ENCODE measurements at regions not wholly inside any gene's neighbourhood (a gene's known extent, or its start where the extent isn't known, plus 50 kb on each side); places are given as distances from the start of the nearest gene placed in this dataset.

- H3K27ac ChIP-seq (ENCODE audit: extremely low read length, insufficient read depth, low read length), result no peak overlapping the region
- no peaks in the 10 kb centered on the region for H3K9me3 ChIP-seq (ENCODE audit: low read length)
- H3K36me3 ChIP-seq (replicated peaks in 1 of 2; ENCODE audit: control insufficient read depth in 1 of 2, insufficient read depth in 2 of 2, low read length in 2 of 2), result no peaks in the 10 kb centered on the region
- intact Hi-C loops (cut with micrococcal nuclease; ENCODE audit: unreplicated experiment), result no loop called here
- no peak overlapping the region for H3K9ac ChIP-seq (ENCODE audit: insufficient read depth, low read depth, low read length)
- no peak overlapping the region for H3K4me3 ChIP-seq (replicated peaks in 1 of 3; ENCODE audit: insufficient read depth in 1 of 3, low read depth in 2 of 3, low read length in 3 of 3)
- no TSS peak for BruUV-seq (replicated peaks)
- H4K20me1 ChIP-seq (ENCODE audit: insufficient read depth, low read length), result no peaks in the 10 kb centered on the region
- no peak for FAIRE-seq
- no peak for ATAC-seq
- H3K4me1 ChIP-seq (ENCODE audit: insufficient read depth, low read length), result no peaks in the 10 kb centered on the region; the same call in 1 of the 2 replicates
- peak; percentile 20; the same call in 1 of the 2 replicates for TF ChIP-seq CTCF (CRISPR knock-in tag; IDR thresholded peaks at IDR 0.05)
- 0 out of 2 replicates have a peak, but pooled peaks have one; percentile 15 for TF ChIP-seq STAG1 (CRISPR knock-in tag; IDR thresholded peaks at IDR 0.05)
- TF ChIP-seq CREB1 (IDR thresholded peaks at IDR 0.05), result no peak
- TF ChIP-seq CREB1 (CRISPR knock-in tag; IDR thresholded peaks at IDR 0.05), result no peak
- ChIA-PET POLR2A (no interaction called here), CTCF (ENCODE audit: low intra/inter-chr PET ratio, low total read pairs) (no interaction called here)
- no peak overlapping the region for H3K4me2 ChIP-seq (ENCODE audit: low read depth, low read length)
- H3K79me2 ChIP-seq (ENCODE audit: insufficient read depth, low read length), result no peaks in the 10 kb centered on the region
- H2AFZ ChIP-seq (ENCODE audit: low read length), result no peak overlapping the region
- H3K27me3 ChIP-seq (ENCODE audit: control insufficient read depth in 1 of 2, insufficient read depth in 2 of 2, low read length in 2 of 2), result no peaks in the 10 kb centered on the region
- in situ Hi-C loops (cut with HindIII; ENCODE audit: extremely low pct_ligation_motif_present, low pct_unique_long_range_greater_than_20kb), result no loop called here
- 39% methylated on average over 5 of the region's 5 CpGs for WGBS (ENCODE audit: low lambda C conversion rate)
- DNase-seq (ENCODE audit: low spot score), result no peak
Measured at GRCh38 chr18:70998490-70998889, 709.6 kb downstream of the SOCS6 start.

GRCh38 chr18:70994116-70994515 lies 705.3 kb downstream of the SOCS6 start:
- no peaks in the 10 kb centered on the region for H3K36me3 ChIP-seq (replicated peaks in 1 of 2; ENCODE audit: control insufficient read depth in 1 of 2, insufficient read depth in 2 of 2, low read length in 2 of 2)
- DNase-seq (ENCODE audit: low spot score) (no peak), ATAC-seq (no peak), FAIRE-seq (no peak)
- no peaks in the 10 kb centered on the region for H3K9me3 ChIP-seq (ENCODE audit: low read length)
- H3K27ac ChIP-seq (ENCODE audit: extremely low read length, insufficient read depth, low read length), result no peak overlapping the region
- no peaks in the 10 kb centered on the region for H3K79me2 ChIP-seq (ENCODE audit: insufficient read depth, low read length)
- in situ Hi-C loops (cut with HindIII; ENCODE audit: extremely low pct_ligation_motif_present, low pct_unique_long_range_greater_than_20kb) (no loop called here), intact Hi-C loops (cut with micrococcal nuclease; ENCODE audit: unreplicated experiment) (no loop called here)
- H4K20me1 ChIP-seq (ENCODE audit: insufficient read depth, low read length), result no peaks in the 10 kb centered on the region
- no peak overlapping the region for H3K4me2 ChIP-seq (ENCODE audit: low read depth, low read length)
- H3K4me3 ChIP-seq (replicated peaks in 1 of 3; ENCODE audit: insufficient read depth in 1 of 3, low read depth in 2 of 3, low read length in 3 of 3), result no peak overlapping the region
- WGBS (ENCODE audit: low lambda C conversion rate), result 0% methylated on average over 3 of the region's 3 CpGs
- no peak overlapping the region for H2AFZ ChIP-seq (ENCODE audit: low read length)
- ChIA-PET POLR2A (no interaction called here), CTCF (ENCODE audit: low intra/inter-chr PET ratio, low total read pairs) (no interaction called here)
- H3K9ac ChIP-seq (ENCODE audit: insufficient read depth, low read depth, low read length), result no peak overlapping the region
- no TSS peak for BruUV-seq (replicated peaks)
- no peaks in the 10 kb centered on the region for H3K27me3 ChIP-seq (ENCODE audit: control insufficient read depth in 1 of 2, insufficient read depth in 2 of 2, low read length in 2 of 2)
- no peaks in the 10 kb centered on the region; the same call in 1 of the 2 replicates for H3K4me1 ChIP-seq (ENCODE audit: insufficient read depth, low read length)
- TF ChIP-seq FOSL2 (CRISPR knock-in tag; IDR thresholded peaks at IDR 0.05) (no peak), REXO4 (CRISPR knock-in tag; IDR thresholded peaks at IDR 0.05; ENCODE audit: borderline replicate concordance) (no peak), SNAI1 (CRISPR knock-in tag; IDR thresholded peaks at IDR 0.05; ENCODE audit: borderline replicate concordance) (no peak), JUNB (CRISPR knock-in tag; IDR thresholded peaks at IDR 0.05; ENCODE audit: borderline replicate concordance) (no peak), FOXJ3 (CRISPR knock-in tag; IDR thresholded peaks at IDR 0.05; ENCODE audit: borderline replicate concordance) (no peak), ZNF607 (CRISPR knock-in tag; IDR thresholded peaks at IDR 0.05; ENCODE audit: borderline replicate concordance) (no peak), ASH2L (IDR thresholded peaks at IDR 0.05; ENCODE audit: insufficient read length, low read depth, low read length) (no peak), YEATS4 (CRISPR knock-in tag; IDR thresholded peaks at IDR 0.05; ENCODE audit: borderline replicate concordance) (no peak), TMF1 (CRISPR knock-in tag; IDR thresholded peaks at IDR 0.05; ENCODE audit: low read depth) (no peak), CHD2 (IDR thresholded peaks at IDR 0.05; ENCODE audit: low read depth, low read length) (no peak), ZNF329 (CRISPR knock-in tag; IDR thresholded peaks at IDR 0.05; ENCODE audit: low read depth) (no peak), ZFP90 (CRISPR knock-in tag; IDR thresholded peaks at IDR 0.05; ENCODE audit: borderline replicate concordance) (no peak), ZNF441 (CRISPR knock-in tag; IDR thresholded peaks at IDR 0.05; ENCODE audit: borderline replicate concordance) (no peak)
- TF ChIP-seq, protein P1, sequence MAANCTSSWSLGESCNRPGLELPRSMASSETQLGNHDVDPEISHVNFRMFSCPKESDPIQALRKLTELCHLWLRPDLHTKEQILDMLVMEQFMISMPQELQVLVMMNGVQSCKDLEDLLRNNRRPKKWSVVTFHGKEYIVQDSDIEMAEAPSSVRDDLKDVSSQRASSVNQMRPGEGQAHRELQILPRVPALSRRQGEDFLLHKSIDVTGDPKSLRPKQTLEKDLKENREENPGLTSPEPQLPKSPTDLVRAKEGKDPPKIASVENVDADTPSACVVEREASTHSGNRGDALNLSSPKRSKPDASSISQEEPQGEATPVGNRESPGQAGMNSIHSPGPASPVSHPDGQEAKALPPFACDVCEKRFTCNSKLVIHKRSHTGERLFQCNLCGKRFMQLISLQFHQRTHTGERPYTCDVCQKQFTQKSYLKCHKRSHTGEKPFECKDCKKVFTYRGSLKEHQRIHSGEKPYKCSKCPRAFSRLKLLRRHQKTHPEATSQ (CRISPR knock-in tag; IDR thresholded peaks at IDR 0.05; ENCODE audit: borderline replicate concordance), result no peak

Measured in HepG2 (cell line).